ENCODE measurements at regions not wholly inside any gene's neighbourhood (a gene's known extent, or its start where the extent isn't known, plus 50 kb on each side); places are given as distances from the start of the nearest gene placed in this dataset.
"Not testable (repeated sequence)": the region's sequence is repeated elsewhere in the genome, so short reads cannot be mapped to it uniquely, and the experiment has no call there.

DNA sequence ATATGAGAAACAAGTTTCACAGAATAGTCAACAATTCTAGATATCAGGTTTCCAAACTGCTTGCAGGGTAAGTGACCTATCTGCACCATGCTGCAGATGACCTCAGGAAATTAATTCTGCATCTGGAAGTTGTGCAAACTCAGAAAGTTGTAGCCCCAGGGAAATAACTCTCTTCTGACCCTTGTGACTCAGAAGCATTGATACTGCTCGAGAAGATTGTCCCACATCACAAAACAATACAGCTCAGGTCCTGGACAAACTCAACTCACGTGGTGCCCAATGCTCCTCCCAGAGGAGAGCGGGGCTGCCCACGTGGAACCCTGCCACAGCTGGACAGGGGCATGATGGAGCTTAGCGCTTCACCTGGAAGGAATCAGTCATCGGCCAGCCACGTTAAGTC, 221.9 kb upstream of the LRRC61 start:
- FAIRE-seq; H3K36me3 ChIP-seq (ENCODE audit: control insufficient read depth in 3 of 3, insufficient read depth in 2 of 3, low read depth in 1 of 3, low read length in 3 of 3); H3K4me3 ChIP-seq (ENCODE audit: low read depth in 1 of 3, low read length in 3 of 3); H3K9me3 ChIP-seq (ENCODE audit: control insufficient read depth in 2 of 2, insufficient read depth in 1 of 2, low read depth in 1 of 2, low read length in 1 of 2); DNase-seq; H3K27ac ChIP-seq (ENCODE audit: low read depth in 1 of 3, low read length in 2 of 3); H3K27me3 ChIP-seq (ENCODE audit: control insufficient read depth in 3 of 3, insufficient read depth in 3 of 3, low read length in 3 of 3); H3K4me1 ChIP-seq (ENCODE audit: control insufficient read depth in 3 of 3, insufficient read depth in 2 of 3, low read depth in 1 of 3, low read length in 2 of 3): not testable (repeated sequence)
- WGBS, 3 donors = 80 to 87% (median 84%) methylated on average over 7 of the region's 7 CpGs

DNA sequence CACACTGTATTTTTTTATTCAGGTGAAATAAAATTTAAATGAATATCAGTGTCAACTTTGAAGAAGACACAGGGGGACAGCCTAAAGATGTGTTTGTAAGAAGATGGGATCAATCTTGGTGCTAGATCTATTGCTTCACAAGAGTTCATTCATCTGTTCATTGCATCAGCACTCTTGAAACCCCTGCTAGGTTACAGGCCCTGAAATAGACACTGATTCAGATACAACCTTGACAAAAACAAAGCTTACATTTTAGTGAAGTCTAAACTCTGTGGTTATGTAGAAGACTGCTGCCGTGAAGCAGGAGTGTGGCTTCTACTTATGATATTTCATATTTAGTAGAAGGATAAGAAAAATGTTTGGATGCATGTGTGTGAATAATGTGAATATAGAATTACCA, 215.9 kb upstream of the LRRC61 start:
- H3K27me3 ChIP-seq (ENCODE audit: control insufficient read depth in 3 of 3, insufficient read depth in 3 of 3, low read length in 3 of 3); DNase-seq; H3K4me1 ChIP-seq (ENCODE audit: control insufficient read depth in 3 of 3, insufficient read depth in 2 of 3, low read depth in 1 of 3, low read length in 2 of 3); H3K27ac ChIP-seq (ENCODE audit: low read depth in 1 of 3, low read length in 2 of 3); H3K4me3 ChIP-seq (ENCODE audit: low read depth in 1 of 3, low read length in 3 of 3); FAIRE-seq; H3K36me3 ChIP-seq (ENCODE audit: control insufficient read depth in 3 of 3, insufficient read depth in 2 of 3, low read depth in 1 of 3, low read length in 3 of 3); H3K9me3 ChIP-seq (ENCODE audit: control insufficient read depth in 2 of 2, insufficient read depth in 1 of 2, low read depth in 1 of 2, low read length in 1 of 2): not testable (repeated sequence)
- WGBS, 3 donors = 91 to 93% (median 92%) methylated on average over 1 of the region's 1 CpG

GRCh38 chr7:150110375-150110820, 212.8 kb upstream of the LRRC61 start:
- H3K36me3 ChIP-seq (ENCODE audit: control insufficient read depth in 3 of 3, insufficient read depth in 2 of 3, low read depth in 1 of 3, low read length in 3 of 3); H3K27me3 ChIP-seq (ENCODE audit: control insufficient read depth in 3 of 3, insufficient read depth in 3 of 3, low read length in 3 of 3); FAIRE-seq; H3K4me1 ChIP-seq (ENCODE audit: control insufficient read depth in 3 of 3, insufficient read depth in 2 of 3, low read depth in 1 of 3, low read length in 2 of 3); H3K9me3 ChIP-seq (ENCODE audit: control insufficient read depth in 2 of 2, insufficient read depth in 1 of 2, low read depth in 1 of 2, low read length in 1 of 2); H3K27ac ChIP-seq (ENCODE audit: low read depth in 1 of 3, low read length in 2 of 3); H3K4me3 ChIP-seq (ENCODE audit: low read depth in 1 of 3, low read length in 3 of 3): not testable (repeated sequence)
- 47 to 66% (median 66%) methylated on average over 2 to 4 of the region's 5 CpGs for WGBS, 3 donors
- DNase-seq = peak in 1 of 2 donors; percentile 22

GRCh38 chr7:150110882-150111281, 212.3 kb upstream of the LRRC61 start:
- 59 to 76% (median 66%) methylated on average over 3 to 8 of the region's 8 CpGs for WGBS, 3 donors
- not testable (repeated sequence) for DNase-seq; FAIRE-seq; H3K4me1 ChIP-seq (ENCODE audit: control insufficient read depth in 3 of 3, insufficient read depth in 2 of 3, low read depth in 1 of 3, low read length in 2 of 3); H3K9me3 ChIP-seq (ENCODE audit: control insufficient read depth in 2 of 2, insufficient read depth in 1 of 2, low read depth in 1 of 2, low read length in 1 of 2); H3K27ac ChIP-seq (ENCODE audit: low read depth in 1 of 3, low read length in 2 of 3); H3K4me3 ChIP-seq (ENCODE audit: low read depth in 1 of 3, low read length in 3 of 3); H3K27me3 ChIP-seq (ENCODE audit: control insufficient read depth in 3 of 3, insufficient read depth in 3 of 3, low read length in 3 of 3); H3K36me3 ChIP-seq (ENCODE audit: control insufficient read depth in 3 of 3, insufficient read depth in 2 of 3, low read depth in 1 of 3, low read length in 3 of 3)

DNA sequence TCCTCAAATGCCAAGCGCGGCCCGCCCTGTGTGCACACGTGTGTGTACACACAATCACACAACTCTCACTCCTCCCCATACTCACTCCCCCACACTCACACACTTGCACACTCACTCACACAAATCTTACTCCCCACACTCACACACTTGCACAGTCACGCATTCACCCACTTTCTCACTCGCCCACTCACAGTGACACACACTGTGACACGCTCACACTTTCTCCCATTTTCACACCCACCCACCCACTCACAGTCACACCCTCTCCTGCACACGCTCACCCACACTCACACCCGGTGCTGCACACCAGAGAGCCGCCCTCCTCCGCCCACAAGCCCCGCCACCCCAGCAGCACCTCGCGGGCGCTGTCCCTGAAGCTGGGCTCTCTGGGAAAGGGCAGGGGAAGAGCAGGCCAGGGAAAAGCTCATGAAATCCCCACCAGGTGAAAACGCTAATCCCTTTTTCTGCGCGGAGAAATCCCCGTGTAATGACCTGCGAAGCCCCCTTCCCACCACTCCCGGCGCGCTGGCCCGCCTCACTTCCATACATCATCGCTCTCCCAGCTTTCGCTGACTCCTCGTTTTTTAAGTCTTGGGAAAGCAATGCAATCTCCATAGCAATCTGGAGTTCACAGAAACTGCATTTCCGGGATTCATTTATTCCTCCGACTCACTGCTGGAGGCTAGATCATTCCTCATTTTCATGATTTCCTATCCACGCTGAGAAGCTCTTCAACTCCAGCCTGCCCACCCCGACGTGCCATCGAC, 211.6 kb upstream of the LRRC61 start:
- not testable (repeated sequence) for H3K4me1 ChIP-seq (ENCODE audit: control insufficient read depth in 3 of 3, insufficient read depth in 2 of 3, low read depth in 1 of 3, low read length in 2 of 3); H3K4me3 ChIP-seq (ENCODE audit: low read depth in 1 of 3, low read length in 3 of 3); H3K27ac ChIP-seq (ENCODE audit: low read depth in 1 of 3, low read length in 2 of 3); FAIRE-seq; H3K9me3 ChIP-seq (ENCODE audit: control insufficient read depth in 2 of 2, insufficient read depth in 1 of 2, low read depth in 1 of 2, low read length in 1 of 2); DNase-seq; H3K27me3 ChIP-seq (ENCODE audit: control insufficient read depth in 3 of 3, insufficient read depth in 3 of 3, low read length in 3 of 3); H3K36me3 ChIP-seq (ENCODE audit: control insufficient read depth in 3 of 3, insufficient read depth in 2 of 3, low read depth in 1 of 3, low read length in 3 of 3)
- 49 to 69% (median 67%) methylated on average over 16 to 23 of the region's 33 CpGs for WGBS, 3 donors

DNA sequence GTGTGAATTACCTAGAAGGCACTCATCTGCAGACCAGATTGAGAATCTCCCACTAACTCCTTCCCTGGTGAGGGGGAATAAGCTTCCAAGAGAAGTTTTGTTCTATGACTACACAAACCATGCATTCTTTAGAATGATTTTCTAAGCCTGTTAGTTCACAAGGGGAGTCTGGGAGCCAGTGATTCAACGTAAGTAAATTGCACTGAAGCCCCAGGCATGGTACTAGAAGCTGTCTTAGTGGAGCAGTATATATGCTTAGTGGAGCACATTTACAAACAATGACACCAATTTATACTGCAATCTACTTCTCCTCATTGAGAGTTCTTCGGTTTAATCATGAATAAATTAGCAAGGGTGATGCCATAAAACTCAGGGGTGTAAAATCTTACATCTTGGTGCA, 209.9 kb upstream of the LRRC61 start:
- not testable (repeated sequence) for H3K27ac ChIP-seq (ENCODE audit: low read depth in 1 of 3, low read length in 2 of 3); H3K4me3 ChIP-seq (ENCODE audit: low read depth in 1 of 3, low read length in 3 of 3); H3K9me3 ChIP-seq (ENCODE audit: control insufficient read depth in 2 of 2, insufficient read depth in 1 of 2, low read depth in 1 of 2, low read length in 1 of 2); DNase-seq; H3K36me3 ChIP-seq (ENCODE audit: control insufficient read depth in 3 of 3, insufficient read depth in 2 of 3, low read depth in 1 of 3, low read length in 3 of 3); FAIRE-seq; H3K27me3 ChIP-seq (ENCODE audit: control insufficient read depth in 3 of 3, insufficient read depth in 3 of 3, low read length in 3 of 3); H3K4me1 ChIP-seq (ENCODE audit: control insufficient read depth in 3 of 3, insufficient read depth in 2 of 3, low read depth in 1 of 3, low read length in 2 of 3)
- 75 to 84% (median 81%) methylated on average over 2 of the region's 2 CpGs for WGBS, 3 donors

GRCh38 chr7:150114591-150114990, 208.6 kb upstream of the LRRC61 start:
- not testable (repeated sequence) for H3K27me3 ChIP-seq (ENCODE audit: control insufficient read depth in 3 of 3, insufficient read depth in 3 of 3, low read length in 3 of 3); H3K9me3 ChIP-seq (ENCODE audit: control insufficient read depth in 2 of 2, insufficient read depth in 1 of 2, low read depth in 1 of 2, low read length in 1 of 2); FAIRE-seq; DNase-seq; H3K27ac ChIP-seq (ENCODE audit: low read depth in 1 of 3, low read length in 2 of 3); H3K4me1 ChIP-seq (ENCODE audit: control insufficient read depth in 3 of 3, insufficient read depth in 2 of 3, low read depth in 1 of 3, low read length in 2 of 3); H3K36me3 ChIP-seq (ENCODE audit: control insufficient read depth in 3 of 3, insufficient read depth in 2 of 3, low read depth in 1 of 3, low read length in 3 of 3); H3K4me3 ChIP-seq (ENCODE audit: low read depth in 1 of 3, low read length in 3 of 3)
- WGBS, 3 donors = 74 to 100% (median 83%) methylated on average over 2 to 3 of the region's 3 CpGs

- not testable (repeated sequence) for H3K4me1 ChIP-seq (ENCODE audit: control insufficient read depth in 3 of 3, insufficient read depth in 2 of 3, low read depth in 1 of 3, low read length in 2 of 3); DNase-seq; H3K4me3 ChIP-seq (ENCODE audit: low read depth in 1 of 3, low read length in 3 of 3); H3K27me3 ChIP-seq (ENCODE audit: control insufficient read depth in 3 of 3, insufficient read depth in 3 of 3, low read length in 3 of 3); H3K36me3 ChIP-seq (ENCODE audit: control insufficient read depth in 3 of 3, insufficient read depth in 2 of 3, low read depth in 1 of 3, low read length in 3 of 3); H3K27ac ChIP-seq (ENCODE audit: low read depth in 1 of 3, low read length in 2 of 3); FAIRE-seq; H3K9me3 ChIP-seq (ENCODE audit: control insufficient read depth in 2 of 2, insufficient read depth in 1 of 2, low read depth in 1 of 2, low read length in 1 of 2)
- WGBS, 3 donors = 57 to 67% (median 67%) methylated on average over 1 of the region's 1 CpG
These were observed 203.2 kb upstream of the LRRC61 start for GRCh38 chr7:150119966-150120365.

- FAIRE-seq; H3K27me3 ChIP-seq (ENCODE audit: control insufficient read depth in 3 of 3, insufficient read depth in 3 of 3, low read length in 3 of 3); H3K9me3 ChIP-seq (ENCODE audit: control insufficient read depth in 2 of 2, insufficient read depth in 1 of 2, low read depth in 1 of 2, low read length in 1 of 2); H3K4me3 ChIP-seq (ENCODE audit: low read depth in 1 of 3, low read length in 3 of 3); DNase-seq; H3K4me1 ChIP-seq (ENCODE audit: control insufficient read depth in 3 of 3, insufficient read depth in 2 of 3, low read depth in 1 of 3, low read length in 2 of 3); H3K36me3 ChIP-seq (ENCODE audit: control insufficient read depth in 3 of 3, insufficient read depth in 2 of 3, low read depth in 1 of 3, low read length in 3 of 3); H3K27ac ChIP-seq (ENCODE audit: low read depth in 1 of 3, low read length in 2 of 3): not testable (repeated sequence)
- WGBS, 3 donors = 57 to 76% (median 72%) methylated on average over 8 of the region's 8 CpGs
These were observed 197.3 kb upstream of the LRRC61 start for GRCh38 chr7:150125831-150126230.
